HepG2 (cell line): ENCODE measurements at regions not wholly inside any gene's neighbourhood (a gene's known extent, or its start where the extent isn't known, plus 50 kb on each side); places are given as distances from the start of the nearest gene placed in this dataset.

Source experiments
- ATAC-seq: fragments of 200-7000 bp; cut with Tn5 transposase; 3 replicates; pipeline ENCODE4 v1.9.1; 2020; ENCODE audit warnings: mild to moderate bottlenecking, moderate library complexity
- BruUV-seq: library from RNA; stranded (reverse); fragments of 400-500 nt; replicated peaks from 2 replicates; lab custom pipeline; 2021; lab: Mats Ljungman, UMichigan
- CTCF ChIA-PET: fragments of 300-600 bp; formaldehyde crosslinking; extraction: SDS; loops from one replicate; lab custom pipeline; 2021; ENCODE audit warnings: low total read pairs, inconsistent platforms, low intra/inter-chr PET ratio; lab: Yijun Ruan, JAX
- POLR2A ChIA-PET: fragments of 350-600 bp; sonication (Branson Sonifier 250); formaldehyde crosslinking; loops from one replicate; lab custom pipeline; 2020; ENCODE audit warnings: antibody characterized with exemption, inconsistent platforms; lab: Yijun Ruan, JAX
- DNase-seq: peaks from one replicate; pipeline ENCODE4 v3.0.0-alpha.2; 2015; ENCODE audit warnings: low spot score
- FAIRE-seq: peaks from 3 replicates; lab custom pipeline; 2011; peaks lifted over from hg19 to GRCh38; lab: Jason Lieb, UNC
- H2AFZ ChIP-seq: one replicate; pipeline ENCODE4 v1.6.1; 2011; ENCODE audit warnings: low read length, inconsistent platforms
- H3K27ac ChIP-seq: fragments of 300-600 bp; 3 replicates; pipeline ENCODE4 v1.8.0; 2011; ENCODE audit warnings: mixed run types, mild to moderate bottlenecking, mixed read lengths, low read length, inconsistent platforms; ENCODE audit not compliant: insufficient read depth; ENCODE audit errors: extremely low read length
- H3K27me3 ChIP-seq, 2 experiments: fragments of 200-600 bp in 1 of 2; 2 replicates in 1 of 2; 3 replicates in 1 of 2; pipeline versions ENCODE4 v1.6.0 to v1.8.0; 2011; ENCODE audit warnings: low read length in 2 of 2, mild to moderate bottlenecking in 2 of 2, moderate library complexity in 2 of 2, inconsistent platforms in 1 of 2; ENCODE audit not compliant: insufficient read depth in 2 of 2, control insufficient read depth in 1 of 2
- H3K36me3 ChIP-seq, 2 experiments: fragments of 200-600 bp in 1 of 2; replicated peaks in 1 of 2; 2 replicates in 1 of 2; 3 replicates in 1 of 2; pipeline versions ENCODE4 v1.5.1 to v1.8.0; 2011; ENCODE audit warnings: low read length in 2 of 2, inconsistent platforms in 1 of 2; ENCODE audit not compliant: insufficient read depth in 2 of 2, control insufficient read depth in 1 of 2
- H3K4me1 ChIP-seq: 2 replicates; pipeline ENCODE4 v1.5.1; 2012; ENCODE audit warnings: low read length, inconsistent platforms; ENCODE audit not compliant: insufficient read depth
- H3K4me2 ChIP-seq: 2 replicates; pipeline ENCODE4 v1.6.0; 2011; ENCODE audit warnings: low read depth, low read length, inconsistent platforms
- H3K4me3 ChIP-seq, 3 experiments: fragments of 200-600 bp in 1 of 3; sonication (generic), shearing (Covaris generic) in 1 of 3; replicated peaks in 1 of 3; 2 replicates each; pipeline ENCODE4 v1.5.1; 2011 to 2016; ENCODE audit warnings: low read length in 3 of 3, inconsistent platforms in 2 of 3, low read depth in 2 of 3, mild to moderate bottlenecking in 2 of 3, control low read depth in 1 of 3, mixed read lengths in 1 of 3; ENCODE audit not compliant: insufficient read depth in 1 of 3
- H3K79me2 ChIP-seq: one replicate; pipeline ENCODE4 v1.6.1; 2011; ENCODE audit warnings: low read length, inconsistent platforms; ENCODE audit not compliant: insufficient read depth
- H3K9ac ChIP-seq: 2 replicates; pipeline ENCODE4 v1.6.0; 2011; ENCODE audit warnings: mild to moderate bottlenecking, low read depth, low read length, inconsistent platforms; ENCODE audit not compliant: insufficient read depth
- H3K9me3 ChIP-seq: 2 replicates; pipeline ENCODE4 v1.5.1; 2012; ENCODE audit warnings: mild to moderate bottlenecking, low read length
- H4K20me1 ChIP-seq: 2 replicates; pipeline ENCODE4 v1.6.0; 2011; ENCODE audit warnings: inconsistent platforms, mild to moderate bottlenecking, low read length, moderate library complexity; ENCODE audit not compliant: insufficient read depth
- CC2D1A ChIP-seq: sonication (generic); formaldehyde crosslinking; IDR thresholded peaks from 2 replicates; pipeline ENCODE4 v1.8.1; 2023; ENCODE audit warnings: mild to moderate bottlenecking, missing genetic modification reagents
- KDM3A ChIP-seq: IDR thresholded peaks from 2 replicates; pipeline ENCODE4 v1.6.1; 2018; ENCODE audit warnings: low read depth, missing compliant biosample characterization
- MED1 ChIP-seq: sonication (generic); formaldehyde crosslinking; IDR thresholded peaks from 2 replicates; pipeline ENCODE4 v1.4.0; 2020; ENCODE audit warnings: missing genetic modification reagents
- RAD51 ChIP-seq: fragments of 450-650 bp; IDR thresholded peaks from 2 replicates; pipeline ENCODE4 v1.6.1; 2016; ENCODE audit warnings: borderline replicate concordance
- RBFOX2 ChIP-seq: fragments of 200-400 bp; formaldehyde crosslinking; IDR thresholded peaks from 2 replicates; pipeline ENCODE4 v1.6.1; 2017; ENCODE audit warnings: low read depth, mild to moderate bottlenecking, low read length
- SMAD9 ChIP-seq: sonication (generic); formaldehyde crosslinking; IDR thresholded peaks from 2 replicates; pipeline ENCODE4 v1.5.1; 2020; ENCODE audit warnings: mild to moderate bottlenecking, missing genetic modification reagents
- STAG1 ChIP-seq: sonication (generic); formaldehyde crosslinking; IDR thresholded peaks from 2 replicates; pipeline ENCODE4 v1.4.0; 2020; ENCODE audit warnings: missing genetic modification reagents
- ZNF331 ChIP-seq: sonication (generic); formaldehyde crosslinking; IDR thresholded peaks from 2 replicates; pipeline ENCODE4 v1.4.0; 2020; ENCODE audit warnings: missing genetic modification reagents
- ZNF616 ChIP-seq: sonication (generic); formaldehyde crosslinking; IDR thresholded peaks from 2 replicates; pipeline ENCODE4 v1.5.0; 2020; ENCODE audit warnings: low read depth, mild to moderate bottlenecking, missing genetic modification reagents
- ZNF619 ChIP-seq: sonication (generic); formaldehyde crosslinking; IDR thresholded peaks from 2 replicates; pipeline ENCODE4 v1.4.0; 2020; ENCODE audit warnings: mild to moderate bottlenecking, missing genetic modification reagents
- ZNF75D ChIP-seq: sonication (generic); formaldehyde crosslinking; IDR thresholded peaks from 2 replicates; pipeline ENCODE4 v1.8.1; 2023; ENCODE audit warnings: missing genetic modification reagents, mild to moderate bottlenecking, borderline replicate concordance
- whole genome bisulfite sequencing: methylation state at CpG from one replicate; pipeline ENCODE4 v1.1.6; 2017; ENCODE audit warnings: low lambda C conversion rate; 5-methylcytosine and 5-hydroxymethylcytosine counted together
- in situ Hi-C: cut with HindIII; loops from 2 replicates; pipeline ENCODE4 v1.10.0; 2017; ENCODE audit warnings: low pct_unique_long_range_greater_than_20kb; ENCODE audit not compliant: extremely low pct_ligation_motif_present
- intact Hi-C: fragments of 100-400 bp; cut with micrococcal nuclease; formaldehyde crosslinking; loops from one replicate; pipeline ENCODE4 v1.10.0; 2022; ENCODE audit not compliant: unreplicated experiment
- TF ChIP-seq, protein P1 (sequence below): sonication (generic); formaldehyde crosslinking; IDR thresholded peaks from 2 replicates; pipeline ENCODE4 v1.4.0; 2020; ENCODE audit warnings: missing genetic modification reagents
- TF ChIP-seq, protein P2 (sequence below): sonication (generic); formaldehyde crosslinking; IDR thresholded peaks from 2 replicates; pipeline ENCODE4 v1.4.0; 2020; ENCODE audit warnings: missing genetic modification reagents, mild to moderate bottlenecking, borderline replicate concordance
- TF ChIP-seq, protein P3 (sequence below): sonication (generic); formaldehyde crosslinking; IDR thresholded peaks from 2 replicates; pipeline ENCODE4 v1.8.0; 2022; ENCODE audit warnings: mild to moderate bottlenecking, missing genetic modification reagents, moderate library complexity

DNA sequence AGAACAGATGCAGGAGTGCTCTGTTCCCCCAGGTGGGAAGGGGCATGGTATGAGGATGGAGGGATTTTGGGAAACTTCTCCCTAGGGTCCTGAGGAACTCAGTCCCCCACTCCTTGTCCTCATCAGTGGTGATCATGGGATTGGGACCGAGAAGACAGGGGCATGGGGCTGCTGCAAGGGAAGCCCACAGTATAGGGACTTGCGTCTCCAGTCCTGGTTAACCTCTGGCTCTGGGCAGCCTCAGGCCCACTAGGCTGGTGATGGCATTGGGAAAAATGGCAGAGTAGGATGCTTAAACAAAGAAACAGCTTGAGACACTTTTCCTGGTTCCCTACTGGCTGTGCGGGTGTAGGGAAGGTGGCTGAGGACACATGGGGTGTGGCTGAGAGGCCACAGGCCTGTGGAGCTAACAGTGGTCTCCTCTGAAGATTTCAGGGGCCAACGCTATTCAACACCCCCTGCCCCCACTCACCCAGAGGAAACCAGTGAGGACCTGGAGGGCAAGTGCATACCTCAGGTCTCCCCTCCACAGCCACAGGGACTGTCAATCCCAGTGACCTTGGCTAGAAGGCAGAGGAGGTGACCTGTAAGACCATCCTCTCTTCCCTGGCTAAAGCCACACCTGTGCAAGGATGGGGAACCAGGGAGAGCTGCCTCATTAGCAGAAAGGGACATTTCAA, 261.3 kb downstream of the CCSER2 start:
- WGBS, result no CpG with 5 or more reads among the region's 4 CpGs
- Histone ChIP-seq H3K36me3 (no peaks in the 10 kb centered on the region), H4K20me1 (no peaks in the 10 kb centered on the region), H3K4me3 (no peak overlapping the region), H3K9ac (no peak overlapping the region), H3K79me2 (no peaks in the 10 kb centered on the region), H3K27ac (no peak overlapping the region), H3K9me3 (no peaks in the 10 kb centered on the region), H3K4me2 (no peak overlapping the region), H3K4me1 (no peaks in the 10 kb centered on the region), H3K27me3 (peaks cover 0 to 6% of the 10 kb centered on the region in 2 experiments; a peak in 1 of 5 replicates), H2AFZ (no peak overlapping the region)
- ChIA-PET POLR2A (no interaction called here), CTCF (no interaction called here)
- TF ChIP-seq ZNF331 (CRISPR knock-in tag) (no peak), ZNF75D (CRISPR knock-in tag) (no peak), CC2D1A (CRISPR knock-in tag) (no peak), ZNF616 (no peak), SMAD9 (no peak), KDM3A (no peak), RBFOX2 (no peak), RAD51 (no peak), STAG1 (CRISPR knock-in tag) (no peak), MED1 (CRISPR knock-in tag) (no peak), ZNF619 (CRISPR knock-in tag) (no peak)
- TF ChIP-seq, protein P1, sequence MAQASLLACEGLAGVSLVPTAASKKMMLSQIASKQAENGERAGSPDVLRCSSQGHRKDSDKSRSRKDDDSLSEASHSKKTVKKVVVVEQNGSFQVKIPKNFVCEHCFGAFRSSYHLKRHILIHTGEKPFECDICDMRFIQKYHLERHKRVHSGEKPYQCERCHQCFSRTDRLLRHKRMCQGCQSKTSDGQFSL (CRISPR knock-in tag), result no peak
- TF ChIP-seq, protein P2, sequence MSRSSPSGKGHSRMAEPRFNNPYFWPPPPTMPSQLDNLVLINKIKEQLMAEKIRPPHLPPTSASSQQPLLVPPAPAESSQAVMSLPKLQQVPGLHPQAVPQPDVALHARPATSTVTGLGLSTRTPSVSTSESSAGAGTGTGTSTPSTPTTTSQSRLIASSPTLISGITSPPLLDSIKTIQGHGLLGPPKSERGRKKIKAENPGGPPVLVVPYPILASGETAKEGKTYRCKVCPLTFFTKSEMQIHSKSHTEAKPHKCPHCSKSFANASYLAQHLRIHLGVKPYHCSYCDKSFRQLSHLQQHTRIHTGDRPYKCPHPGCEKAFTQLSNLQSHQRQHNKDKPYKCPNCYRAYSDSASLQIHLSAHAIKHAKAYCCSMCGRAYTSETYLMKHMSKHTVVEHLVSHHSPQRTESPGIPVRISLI, result no peak
- TF ChIP-seq, protein P3, sequence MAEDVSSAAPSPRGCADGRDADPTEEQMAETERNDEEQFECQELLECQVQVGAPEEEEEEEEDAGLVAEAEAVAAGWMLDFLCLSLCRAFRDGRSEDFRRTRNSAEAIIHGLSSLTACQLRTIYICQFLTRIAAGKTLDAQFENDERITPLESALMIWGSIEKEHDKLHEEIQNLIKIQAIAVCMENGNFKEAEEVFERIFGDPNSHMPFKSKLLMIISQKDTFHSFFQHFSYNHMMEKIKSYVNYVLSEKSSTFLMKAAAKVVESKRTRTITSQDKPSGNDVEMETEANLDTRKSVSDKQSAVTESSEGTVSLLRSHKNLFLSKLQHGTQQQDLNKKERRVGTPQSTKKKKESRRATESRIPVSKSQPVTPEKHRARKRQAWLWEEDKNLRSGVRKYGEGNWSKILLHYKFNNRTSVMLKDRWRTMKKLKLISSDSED, result no peak
- no peak for FAIRE-seq
- ATAC-seq, result no peak
- in situ Hi-C loops (no loop called here), intact Hi-C loops (no loop called here)
- no peak for DNase-seq
- no TSS peak for BruUV-seq
